OCI-LY1 (cell line): ENCODE measurements at regions not wholly inside any gene's neighbourhood (a gene's known extent, or its start where the extent isn't known, plus 50 kb on each side); places are given as distances from the start of the nearest gene placed in this dataset.

Experiments
- H2AFZ ChIP-seq: fragments of 200-600 bp; sonication (generic), shearing (Covaris generic); 2 replicates; pipeline ENCODE4 v1.6.0; 2014; ENCODE audit warnings: antibody characterized with exemption, mild to moderate bottlenecking, low read length
- H3F3A ChIP-seq: fragments of 200-600 bp; sonication (generic), shearing (Covaris generic); 2 replicates; pipeline ENCODE4 v1.6.0; 2014; ENCODE audit warnings: mild to moderate bottlenecking, antibody characterized with exemption, low read length, moderate library complexity; ENCODE audit not compliant: insufficient read depth
- H3K27ac ChIP-seq: fragments of 200-600 bp; sonication (generic); 2 replicates; pipeline ENCODE4 v1.5.1; 2014; ENCODE audit warnings: low read length, mixed run types, mild to moderate bottlenecking, low read depth; ENCODE audit not compliant: poor library complexity, severe bottlenecking
- H3K27me3 ChIP-seq: fragments of 200-600 bp; sonication (generic); 2 replicates; pipeline ENCODE4 v1.6.0; 2014; ENCODE audit warnings: antibody characterized with exemption, mild to moderate bottlenecking, low read length, moderate library complexity; ENCODE audit not compliant: insufficient read depth
- H3K36me3 ChIP-seq: fragments of 200-600 bp; sonication (generic); 2 replicates; pipeline ENCODE4 v1.6.1; 2014; ENCODE audit warnings: mild to moderate bottlenecking, antibody characterized with exemption, low read length, moderate library complexity, mixed read lengths; ENCODE audit not compliant: insufficient read depth
- H3K4me1 ChIP-seq: fragments of 200-600 bp; sonication (generic); 2 replicates; pipeline ENCODE4 v1.5.1; 2014; ENCODE audit warnings: mild to moderate bottlenecking, low read length, moderate library complexity; ENCODE audit not compliant: insufficient read depth, severe bottlenecking
- H3K4me2 ChIP-seq: fragments of 200-600 bp; sonication (generic), shearing (Covaris generic); 2 replicates; pipeline ENCODE4 v1.6.1; 2014; ENCODE audit warnings: low read length
- H3K4me3 ChIP-seq: fragments of 200-600 bp; sonication (generic); 2 replicates; pipeline ENCODE4 v1.5.1; 2014; ENCODE audit warnings: low read length, low read depth, mild to moderate bottlenecking, mixed read lengths; ENCODE audit not compliant: poor library complexity, severe bottlenecking
- H3K79me2 ChIP-seq: fragments of 200-600 bp; shearing (Covaris generic); 2 replicates; pipeline ENCODE4 v1.6.1; 2016; ENCODE audit warnings: mixed run types, low read length, mixed read lengths; ENCODE audit not compliant: insufficient read depth
- H3K9ac ChIP-seq: fragments of 200-600 bp; sonication (generic), shearing (Covaris generic); 2 replicates; pipeline ENCODE4 v1.6.1; 2014; ENCODE audit warnings: mild to moderate bottlenecking, low read length, mixed read lengths
- H3K9me2 ChIP-seq: fragments of 200-600 bp; sonication (generic), shearing (Covaris generic); 2 replicates; pipeline ENCODE4 v1.6.1; 2014; ENCODE audit warnings: low read depth, mild to moderate bottlenecking, low read length, mixed read lengths
- H3K9me3 ChIP-seq: fragments of 200-600 bp; shearing (Covaris generic); 2 replicates; pipeline ENCODE4 v1.6.1; 2014; ENCODE audit warnings: low read length, mixed read lengths
- H4K20me1 ChIP-seq: fragments of 200-600 bp; sonication (generic), shearing (Covaris generic); 2 replicates; pipeline ENCODE4 v1.6.0; 2016; ENCODE audit warnings: mild to moderate bottlenecking, low read length; ENCODE audit not compliant: insufficient read depth
- EZH2 ChIP-seq: fragments of 200-600 bp; sonication (generic), shearing (Covaris generic); IDR thresholded peaks from 2 replicates; pipeline ENCODE4 v1.8.0; 2017; ENCODE audit warnings: borderline replicate concordance, mixed run types, mild to moderate bottlenecking, antibody characterized with exemption, low read length, moderate library complexity, mixed read lengths
- TF ChIP-seq, protein P1 (sequence below): fragments of 200-600 bp; sonication (generic), shearing (Covaris generic); IDR thresholded peaks from 2 replicates; pipeline ENCODE4 v1.5.1; 2017; ENCODE audit warnings: mild to moderate bottlenecking, antibody characterized with exemption, low read length, moderate library complexity, mixed read lengths

DNA sequence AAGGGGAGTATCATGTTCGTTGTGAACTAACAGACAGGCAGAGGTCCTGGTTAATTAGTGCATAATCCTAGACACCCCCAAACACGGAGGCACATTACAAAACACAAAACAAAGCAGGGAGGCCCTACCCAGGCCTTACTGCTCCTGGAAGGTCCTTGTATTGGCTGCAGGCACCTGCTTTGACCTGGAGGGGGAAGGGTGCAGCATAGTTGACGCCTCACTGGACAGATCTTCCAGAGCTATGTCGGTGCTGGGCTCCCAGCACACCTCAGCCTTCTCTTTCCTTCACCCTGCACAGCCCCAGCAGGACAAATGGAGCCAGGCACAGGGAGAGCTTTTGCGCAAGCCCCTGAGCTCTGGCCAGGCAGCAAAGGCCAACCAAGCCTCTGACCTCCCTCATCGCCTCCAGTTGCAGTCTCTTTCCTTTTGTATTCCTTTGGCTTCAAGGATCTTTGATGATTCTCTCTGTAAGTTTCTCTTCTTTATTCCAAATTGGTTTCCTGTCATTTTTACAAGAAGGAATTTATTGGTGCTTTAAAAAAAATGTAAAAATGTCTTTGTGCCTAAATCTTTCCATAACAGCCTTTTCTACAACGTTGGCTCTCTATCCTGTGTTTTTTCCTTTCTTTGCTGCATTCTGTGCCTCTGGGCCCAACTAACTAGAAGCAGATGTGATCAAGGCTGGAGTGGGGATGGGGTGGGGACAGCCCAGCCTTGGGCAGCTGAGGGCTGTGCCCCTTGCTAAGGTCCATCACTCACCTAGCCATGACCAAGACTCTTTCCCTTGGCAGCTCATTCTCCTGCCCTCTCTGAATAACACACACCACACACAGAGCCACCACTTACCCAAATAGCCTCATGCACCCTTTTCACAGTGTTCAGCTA lies 317.1 kb upstream of the NPVF start:
- Histone ChIP-seq H3F3A (no peaks in the 10 kb centered on the region), H3K27me3 (no peaks in the 10 kb centered on the region), H3K27ac (no peak overlapping the region), H3K9me2 (no peaks in the 10 kb centered on the region), H4K20me1 (no peaks in the 10 kb centered on the region), H3K4me2 (no peak overlapping the region), H3K9ac (no peak overlapping the region), H3K9me3 (no peaks in the 10 kb centered on the region), H3K4me3 (no peak overlapping the region), H3K36me3 (no peaks in the 10 kb centered on the region), H3K79me2 (no peaks in the 10 kb centered on the region), H2AFZ (no peak overlapping the region), H3K4me1 (no peaks in the 10 kb centered on the region)
- TF ChIP-seq EZH2 = no peak
- TF ChIP-seq, protein P1, sequence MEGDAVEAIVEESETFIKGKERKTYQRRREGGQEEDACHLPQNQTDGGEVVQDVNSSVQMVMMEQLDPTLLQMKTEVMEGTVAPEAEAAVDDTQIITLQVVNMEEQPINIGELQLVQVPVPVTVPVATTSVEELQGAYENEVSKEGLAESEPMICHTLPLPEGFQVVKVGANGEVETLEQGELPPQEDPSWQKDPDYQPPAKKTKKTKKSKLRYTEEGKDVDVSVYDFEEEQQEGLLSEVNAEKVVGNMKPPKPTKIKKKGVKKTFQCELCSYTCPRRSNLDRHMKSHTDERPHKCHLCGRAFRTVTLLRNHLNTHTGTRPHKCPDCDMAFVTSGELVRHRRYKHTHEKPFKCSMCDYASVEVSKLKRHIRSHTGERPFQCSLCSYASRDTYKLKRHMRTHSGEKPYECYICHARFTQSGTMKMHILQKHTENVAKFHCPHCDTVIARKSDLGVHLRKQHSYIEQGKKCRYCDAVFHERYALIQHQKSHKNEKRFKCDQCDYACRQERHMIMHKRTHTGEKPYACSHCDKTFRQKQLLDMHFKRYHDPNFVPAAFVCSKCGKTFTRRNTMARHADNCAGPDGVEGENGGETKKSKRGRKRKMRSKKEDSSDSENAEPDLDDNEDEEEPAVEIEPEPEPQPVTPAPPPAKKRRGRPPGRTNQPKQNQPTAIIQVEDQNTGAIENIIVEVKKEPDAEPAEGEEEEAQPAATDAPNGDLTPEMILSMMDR = no peak

GRCh38 chr7:25546306-25546705 lies 318.0 kb upstream of the NPVF start:
- H3K27ac ChIP-seq = no peak overlapping the region
- H3F3A ChIP-seq = no peaks in the 10 kb centered on the region
- no peaks in the 10 kb centered on the region for H3K4me1 ChIP-seq
- no peaks in the 10 kb centered on the region for H4K20me1 ChIP-seq
- TF ChIP-seq, protein P1 = no peak
- H3K4me3 ChIP-seq = no peak overlapping the region
- no peaks in the 10 kb centered on the region for H3K9me2 ChIP-seq
- H3K9ac ChIP-seq = no peak overlapping the region
- no peak overlapping the region for H2AFZ ChIP-seq
- H3K79me2 ChIP-seq = no peaks in the 10 kb centered on the region
- no peaks in the 10 kb centered on the region for H3K36me3 ChIP-seq
- H3K9me3 ChIP-seq = no peaks in the 10 kb centered on the region
- no peaks in the 10 kb centered on the region for H3K27me3 ChIP-seq
- H3K4me2 ChIP-seq = no peak overlapping the region

GRCh38 chr7:25549271-25549921 lies 321.1 kb upstream of the NPVF start:
- Histone ChIP-seq H3K79me2 (no peaks in the 10 kb centered on the region), H3K9ac (no peak overlapping the region), H4K20me1 (no peaks in the 10 kb centered on the region), H3K9me3 (no peaks in the 10 kb centered on the region), H3K27ac (no peak overlapping the region), H3K4me3 (no peak overlapping the region), H3K4me2 (no peak overlapping the region), H2AFZ (no peak overlapping the region), H3K36me3 (no peaks in the 10 kb centered on the region), H3K9me2 (no peaks in the 10 kb centered on the region), H3F3A (no peaks in the 10 kb centered on the region), H3K27me3 (no peaks in the 10 kb centered on the region), H3K4me1 (no peaks in the 10 kb centered on the region)
- no peak for TF ChIP-seq EZH2
- TF ChIP-seq, protein P1 = no peak
